ENCODE measurements at regions not wholly inside any gene's neighbourhood (a gene's known extent, or its start where the extent isn't known, plus 50 kb on each side); places are given as distances from the start of the nearest gene placed in this dataset.

DNA sequence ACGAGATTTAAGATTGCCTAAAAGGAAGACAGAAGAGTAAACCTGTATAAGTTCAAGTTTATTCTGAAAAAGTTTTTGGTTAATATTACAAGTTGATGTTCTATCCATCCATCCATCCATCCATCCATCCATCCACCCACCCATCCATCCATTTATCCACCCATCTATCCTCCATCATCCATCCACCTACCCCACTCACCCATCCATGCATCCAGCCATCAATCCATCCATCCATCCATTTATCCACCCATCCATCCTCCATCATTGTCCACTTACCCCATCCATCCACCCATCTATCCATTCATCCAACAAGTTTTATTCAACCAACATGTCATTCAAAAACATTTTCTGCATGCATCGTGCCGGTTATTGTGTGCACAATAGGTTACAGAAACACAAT, 89.3 kb downstream of the ZBTB18 start:
- no peak for TF ChIP-seq EZH2 (IDR thresholded peaks at IDR 0.05; ENCODE audit: low read depth)
- TF ChIP-seq, protein P1, sequence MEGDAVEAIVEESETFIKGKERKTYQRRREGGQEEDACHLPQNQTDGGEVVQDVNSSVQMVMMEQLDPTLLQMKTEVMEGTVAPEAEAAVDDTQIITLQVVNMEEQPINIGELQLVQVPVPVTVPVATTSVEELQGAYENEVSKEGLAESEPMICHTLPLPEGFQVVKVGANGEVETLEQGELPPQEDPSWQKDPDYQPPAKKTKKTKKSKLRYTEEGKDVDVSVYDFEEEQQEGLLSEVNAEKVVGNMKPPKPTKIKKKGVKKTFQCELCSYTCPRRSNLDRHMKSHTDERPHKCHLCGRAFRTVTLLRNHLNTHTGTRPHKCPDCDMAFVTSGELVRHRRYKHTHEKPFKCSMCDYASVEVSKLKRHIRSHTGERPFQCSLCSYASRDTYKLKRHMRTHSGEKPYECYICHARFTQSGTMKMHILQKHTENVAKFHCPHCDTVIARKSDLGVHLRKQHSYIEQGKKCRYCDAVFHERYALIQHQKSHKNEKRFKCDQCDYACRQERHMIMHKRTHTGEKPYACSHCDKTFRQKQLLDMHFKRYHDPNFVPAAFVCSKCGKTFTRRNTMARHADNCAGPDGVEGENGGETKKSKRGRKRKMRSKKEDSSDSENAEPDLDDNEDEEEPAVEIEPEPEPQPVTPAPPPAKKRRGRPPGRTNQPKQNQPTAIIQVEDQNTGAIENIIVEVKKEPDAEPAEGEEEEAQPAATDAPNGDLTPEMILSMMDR (conservative IDR thresholded peaks at IDR 0.05) = no peak

All from PC-9 (cell line).